Lower lobe of right lung (tissue), 2 donors: ENCODE measurements at regions not wholly inside any gene's neighbourhood (a gene's known extent, or its start where the extent isn't known, plus 50 kb on each side); places are given as distances from the start of the nearest gene placed in this dataset.

Source experiments
- ATAC-seq, 2 donors: fragments of 200-7000 bp; cut with Tn5 transposase; one replicate each; pipeline ENCODE4 v1.9.1; 2020 to 2022; ENCODE audit warnings: mild to moderate bottlenecking in 2 of 2, moderate library complexity in 2 of 2
- DNase-seq: peaks from one replicate; pipeline ENCODE4 v3.0.0-alpha.2; 2020
- H3K27ac ChIP-seq: fragments of 200-600 bp; one replicate; pipeline ENCODE4 v1.8.0; 2022
- H3K27me3 ChIP-seq: fragments of 200-600 bp; one replicate; pipeline ENCODE4 v1.8.0; 2022; ENCODE audit warnings: low read depth
- H3K36me3 ChIP-seq: fragments of 200-600 bp; one replicate; pipeline ENCODE4 v1.8.0; 2022; ENCODE audit warnings: mild to moderate bottlenecking
- H3K4me1 ChIP-seq: fragments of 200-600 bp; one replicate; pipeline ENCODE4 v1.8.0; 2022
- H3K4me3 ChIP-seq: fragments of 200-600 bp; one replicate; pipeline ENCODE4 v1.8.0; 2022; ENCODE audit warnings: mild to moderate bottlenecking
- H3K9me3 ChIP-seq: fragments of 200-600 bp; one replicate; pipeline ENCODE4 v1.8.0; 2022
- intact Hi-C: fragments of 100-400 bp; cut with DNase I; formaldehyde crosslinking; loops from one replicate; pipeline ENCODE4 v1.11.0; 2022
- TF ChIP-seq, protein P1 (sequence below): fragments of 200-600 bp; IDR thresholded peaks from one replicate; pipeline ENCODE4 v1.8.0; 2022; ENCODE audit warnings: antibody characterized with exemption, mild to moderate bottlenecking
- donor health status: DM: no; HTN: yes; CAD: no; lungs with severe emphysema.

DNA sequence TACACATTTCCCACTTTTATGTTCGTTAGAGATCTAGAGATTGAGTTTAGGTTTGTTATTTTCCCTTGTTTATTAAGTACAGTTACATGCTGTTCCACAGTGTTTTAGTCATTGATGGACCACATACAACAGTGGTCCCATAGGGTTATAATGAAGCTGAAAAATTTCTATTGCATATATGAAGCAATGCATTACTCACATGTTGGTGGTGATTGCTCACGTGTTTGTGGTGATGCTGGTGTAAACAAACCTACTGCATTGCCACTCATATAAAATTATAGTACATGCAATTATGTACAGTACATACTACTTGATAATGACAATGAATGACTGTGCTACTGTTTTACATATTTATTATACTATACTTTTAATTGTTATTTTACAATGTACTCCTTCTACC lies 51.0 kb upstream of the NXPH2 start:
- Histone ChIP-seq H3K4me3 (no peak overlapping the region), H3K9me3 (no peaks in the 10 kb centered on the region), H3K36me3 (no peaks in the 10 kb centered on the region), H3K27me3 (no peaks in the 10 kb centered on the region), H3K4me1 (no peaks in the 10 kb centered on the region), H3K27ac (no peak overlapping the region)
- DNase-seq (no peak), ATAC-seq (no peak)
- intact Hi-C loops = no loop called here
- TF ChIP-seq, protein P1, sequence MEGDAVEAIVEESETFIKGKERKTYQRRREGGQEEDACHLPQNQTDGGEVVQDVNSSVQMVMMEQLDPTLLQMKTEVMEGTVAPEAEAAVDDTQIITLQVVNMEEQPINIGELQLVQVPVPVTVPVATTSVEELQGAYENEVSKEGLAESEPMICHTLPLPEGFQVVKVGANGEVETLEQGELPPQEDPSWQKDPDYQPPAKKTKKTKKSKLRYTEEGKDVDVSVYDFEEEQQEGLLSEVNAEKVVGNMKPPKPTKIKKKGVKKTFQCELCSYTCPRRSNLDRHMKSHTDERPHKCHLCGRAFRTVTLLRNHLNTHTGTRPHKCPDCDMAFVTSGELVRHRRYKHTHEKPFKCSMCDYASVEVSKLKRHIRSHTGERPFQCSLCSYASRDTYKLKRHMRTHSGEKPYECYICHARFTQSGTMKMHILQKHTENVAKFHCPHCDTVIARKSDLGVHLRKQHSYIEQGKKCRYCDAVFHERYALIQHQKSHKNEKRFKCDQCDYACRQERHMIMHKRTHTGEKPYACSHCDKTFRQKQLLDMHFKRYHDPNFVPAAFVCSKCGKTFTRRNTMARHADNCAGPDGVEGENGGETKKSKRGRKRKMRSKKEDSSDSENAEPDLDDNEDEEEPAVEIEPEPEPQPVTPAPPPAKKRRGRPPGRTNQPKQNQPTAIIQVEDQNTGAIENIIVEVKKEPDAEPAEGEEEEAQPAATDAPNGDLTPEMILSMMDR = no peak

DNA sequence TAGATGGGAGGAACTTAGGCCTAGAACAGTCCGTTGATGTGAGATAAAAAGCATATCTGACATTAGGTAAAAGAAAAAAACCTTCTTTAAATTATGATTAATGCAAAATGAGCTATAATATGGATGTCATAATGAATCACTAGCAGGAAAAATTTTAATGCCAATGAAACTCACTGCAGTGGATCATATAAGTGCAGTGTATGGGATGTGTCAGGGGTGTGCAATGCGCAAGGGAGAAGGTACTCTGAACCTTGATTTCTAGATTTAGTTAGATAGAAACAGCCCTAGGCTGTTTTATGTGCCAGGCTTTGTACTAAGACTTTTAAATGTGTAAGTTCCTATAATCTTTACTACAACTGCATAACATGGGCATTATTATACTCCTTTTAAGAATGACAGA lies 50.4 kb upstream of the NXPH2 start:
- ATAC-seq (no peak), DNase-seq (no peak)
- no peaks in the 10 kb centered on the region for H3K9me3 ChIP-seq
- no peaks in the 10 kb centered on the region for H3K36me3 ChIP-seq
- no peaks in the 10 kb centered on the region for H3K27me3 ChIP-seq
- no peaks in the 10 kb centered on the region for H3K4me1 ChIP-seq
- intact Hi-C loops = no loop called here
- H3K27ac ChIP-seq = no peak overlapping the region
- no peak overlapping the region for H3K4me3 ChIP-seq
- TF ChIP-seq, protein P1 = no peak
